ENCODE measurements at regions not wholly inside any gene's neighbourhood (a gene's known extent, or its start where the extent isn't known, plus 50 kb on each side); places are given as distances from the start of the nearest gene placed in this dataset.

- Mint-ChIP-seq H3K27me3 (ENCODE audit: low read depth) (peaks cover 4% of the 10 kb centered on the region), H3K36me3 (ENCODE audit: low read depth) (no peaks in the 10 kb centered on the region), H3K9me3 (ENCODE audit: low read depth) (no peaks in the 10 kb centered on the region), H3K4me1 (ENCODE audit: low read depth) (no peaks in the 10 kb centered on the region), H3K4me3 (ENCODE audit: unreplicated experiment) (no peak overlapping the region), H3K27ac (ENCODE audit: unreplicated experiment) (no peak overlapping the region)
- no peak for TF ChIP-seq CTCF (IDR thresholded peaks at IDR 0.05)
- no peak for DNase-seq (ENCODE audit: low spot score)
Observed at GRCh38 chr18:24817587-24818371, 357.3 kb downstream of the HRH4 start.

GRCh38 chr18:24818441-24818840 is 358.0 kb downstream of the HRH4 start:
- Mint-ChIP-seq H3K4me3 (ENCODE audit: unreplicated experiment) (no peak overlapping the region), H3K9me3 (ENCODE audit: low read depth) (no peaks in the 10 kb centered on the region), H3K27ac (ENCODE audit: unreplicated experiment) (no peak overlapping the region), H3K36me3 (ENCODE audit: low read depth) (no peaks in the 10 kb centered on the region), H3K27me3 (ENCODE audit: low read depth) (peaks cover 4% of the 10 kb centered on the region), H3K4me1 (ENCODE audit: low read depth) (no peaks in the 10 kb centered on the region)
- DNase-seq (ENCODE audit: low spot score) = no peak
- no peak for TF ChIP-seq CTCF (IDR thresholded peaks at IDR 0.05)

DNA sequence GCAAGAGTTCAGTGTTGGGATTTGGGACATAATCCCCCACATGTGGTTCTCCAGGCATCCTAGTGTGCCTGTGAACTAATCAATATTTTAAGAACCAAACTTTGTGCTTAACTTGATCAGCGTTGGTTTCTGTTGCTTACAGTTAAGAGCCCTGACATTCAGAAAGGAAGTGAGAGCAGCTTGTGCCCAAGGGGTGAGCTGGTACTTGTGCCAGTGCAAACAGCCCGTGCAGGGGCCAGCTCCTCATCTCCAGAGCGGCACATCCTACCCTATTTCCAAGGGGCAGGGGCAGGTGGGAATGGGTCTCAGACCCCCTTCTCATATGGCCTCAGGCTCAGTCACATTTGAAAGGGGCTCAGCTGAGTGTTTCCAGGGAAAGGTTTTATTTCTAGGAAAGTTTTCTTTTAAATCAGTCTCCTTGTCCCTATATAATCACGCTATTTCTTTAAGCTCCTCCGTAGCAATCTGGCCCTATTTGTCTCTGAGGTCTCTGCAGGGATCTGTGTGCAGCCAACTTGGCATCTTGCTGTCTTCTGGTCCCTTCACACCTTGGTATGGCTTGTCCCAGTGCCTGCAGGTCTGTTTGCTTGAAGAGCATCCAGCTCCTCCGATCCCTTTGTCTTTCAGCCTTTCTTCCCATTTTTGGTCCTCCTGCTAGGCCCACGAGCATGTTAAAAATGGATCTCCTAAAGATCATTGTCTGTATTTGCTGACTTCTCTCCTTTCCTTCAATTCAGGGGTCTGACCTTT is 358.9 kb downstream of the HRH4 start:
- H3K4me3 Mint-ChIP-seq (ENCODE audit: unreplicated experiment) = no peak overlapping the region
- peaks cover 4% of the 10 kb centered on the region for H3K27me3 Mint-ChIP-seq (ENCODE audit: low read depth)
- no peaks in the 10 kb centered on the region for H3K36me3 Mint-ChIP-seq (ENCODE audit: low read depth)
- H3K4me1 Mint-ChIP-seq (ENCODE audit: low read depth) = no peaks in the 10 kb centered on the region
- no peak overlapping the region for H3K27ac Mint-ChIP-seq (ENCODE audit: unreplicated experiment)
- no peak for DNase-seq (ENCODE audit: low spot score)
- H3K9me3 Mint-ChIP-seq (ENCODE audit: low read depth) = no peaks in the 10 kb centered on the region
- TF ChIP-seq CTCF (IDR thresholded peaks at IDR 0.05) = no peak

DNA sequence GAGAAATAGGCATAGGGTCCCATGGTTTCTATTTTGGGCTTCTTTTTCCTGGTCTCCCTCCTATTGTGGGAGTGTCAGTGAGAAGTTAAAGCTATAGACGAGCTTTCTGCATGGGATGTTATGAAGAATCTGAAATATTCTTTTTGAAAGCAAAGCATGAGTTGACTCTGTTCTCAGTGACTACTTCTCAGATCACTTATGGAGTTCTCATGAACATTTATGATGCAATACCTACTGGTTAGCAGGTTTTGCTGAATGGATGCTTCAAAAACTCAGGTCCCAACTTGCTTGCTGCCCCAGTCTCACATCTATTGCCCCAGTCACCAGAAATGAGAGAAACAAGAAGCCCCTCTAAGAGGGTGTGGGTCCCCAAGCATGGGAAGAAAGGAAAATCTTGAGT is 365.0 kb downstream of the HRH4 start:
- no peaks in the 10 kb centered on the region for H3K36me3 Mint-ChIP-seq (ENCODE audit: low read depth)
- H3K9me3 Mint-ChIP-seq (ENCODE audit: low read depth) = no peaks in the 10 kb centered on the region
- DNase-seq (ENCODE audit: low spot score) = no peak
- peaks cover 9% of the 10 kb centered on the region for H3K4me1 Mint-ChIP-seq (ENCODE audit: low read depth)
- no peak overlapping the region for H3K4me3 Mint-ChIP-seq (ENCODE audit: unreplicated experiment)
- no peak for TF ChIP-seq CTCF (IDR thresholded peaks at IDR 0.05)
- peaks cover 2% of the 10 kb centered on the region for H3K27me3 Mint-ChIP-seq (ENCODE audit: low read depth)
- peak overlapping the region; percentile 18 for H3K27ac Mint-ChIP-seq (ENCODE audit: unreplicated experiment)

DNA sequence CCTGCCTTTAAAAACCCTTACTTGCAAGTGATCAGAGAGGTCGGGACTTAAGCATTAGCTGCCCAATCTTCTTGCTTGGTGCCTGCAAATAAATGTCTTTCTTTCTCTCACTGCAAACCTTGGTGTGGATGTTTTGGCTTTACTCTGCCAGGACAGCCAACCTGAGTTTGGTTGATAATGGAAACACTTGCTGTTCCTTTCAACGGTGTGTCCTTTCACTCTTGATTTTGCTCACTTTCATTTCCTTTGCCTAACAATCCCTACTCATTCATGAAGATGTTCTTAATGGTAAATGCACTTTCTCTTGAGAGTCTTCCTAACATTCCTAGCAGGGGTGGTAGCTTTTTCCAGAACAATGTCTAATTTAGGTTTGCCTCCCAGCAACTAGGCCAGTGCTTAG is 366.2 kb downstream of the HRH4 start:
- DNase-seq (ENCODE audit: low spot score) = no peak
- Mint-ChIP-seq H3K36me3 (ENCODE audit: low read depth) (no peaks in the 10 kb centered on the region), H3K27ac (ENCODE audit: unreplicated experiment) (no peak overlapping the region), H3K27me3 (ENCODE audit: low read depth) (no peaks in the 10 kb centered on the region), H3K4me3 (ENCODE audit: unreplicated experiment) (no peak overlapping the region), H3K4me1 (ENCODE audit: low read depth) (peaks cover 11% of the 10 kb centered on the region), H3K9me3 (ENCODE audit: low read depth) (no peaks in the 10 kb centered on the region)
- no peak for TF ChIP-seq CTCF (IDR thresholded peaks at IDR 0.05)

All from chondrocyte (in vitro differentiated cells).